ENCODE measurements at regions not wholly inside any gene's neighbourhood (a gene's known extent, or its start where the extent isn't known, plus 50 kb on each side); places are given as distances from the start of the nearest gene placed in this dataset.
A peak's percentile ranks its signal among the peaks of the same experiment; 100 is the strongest.

DNA sequence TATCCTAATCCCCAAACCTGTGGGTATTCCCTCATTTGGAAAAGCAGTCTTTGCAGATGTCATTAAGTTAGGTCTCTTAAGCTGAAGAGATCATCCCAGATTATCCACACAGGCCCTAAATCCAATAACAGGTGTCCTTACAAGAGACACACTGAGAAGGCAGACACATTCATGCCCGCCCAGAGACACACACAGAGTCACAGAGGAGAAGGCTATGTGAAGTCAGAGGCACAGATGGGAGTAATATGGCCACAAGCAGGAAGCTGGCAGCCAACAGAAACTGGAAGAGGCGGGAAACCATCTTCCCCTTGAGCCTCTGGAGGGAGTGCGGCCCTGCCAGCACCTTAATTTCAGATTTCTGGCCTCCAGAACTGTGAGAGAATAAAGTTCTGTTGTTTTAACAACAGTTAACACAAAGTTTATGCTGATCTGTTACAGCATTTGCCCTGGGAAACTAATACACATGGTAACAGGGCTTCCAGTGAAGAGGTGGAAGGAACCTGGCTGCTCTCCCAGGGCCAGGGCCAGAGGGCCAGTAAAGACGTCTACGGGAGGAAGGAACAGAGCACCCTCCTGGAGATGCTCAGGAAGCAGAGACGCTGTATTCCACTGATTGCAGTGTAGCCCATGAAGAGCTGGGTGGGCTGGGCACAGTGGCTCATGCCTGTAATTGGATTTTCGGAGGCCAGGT is 217.5 kb downstream of the GLI2 start:
- no peak for DNase-seq (ENCODE audit: low spot score)

- DNase-seq (ENCODE audit: low spot score) = no peak
These were observed 218.3 kb downstream of the GLI2 start for GRCh38 chr2:120953843-120954584.

DNA sequence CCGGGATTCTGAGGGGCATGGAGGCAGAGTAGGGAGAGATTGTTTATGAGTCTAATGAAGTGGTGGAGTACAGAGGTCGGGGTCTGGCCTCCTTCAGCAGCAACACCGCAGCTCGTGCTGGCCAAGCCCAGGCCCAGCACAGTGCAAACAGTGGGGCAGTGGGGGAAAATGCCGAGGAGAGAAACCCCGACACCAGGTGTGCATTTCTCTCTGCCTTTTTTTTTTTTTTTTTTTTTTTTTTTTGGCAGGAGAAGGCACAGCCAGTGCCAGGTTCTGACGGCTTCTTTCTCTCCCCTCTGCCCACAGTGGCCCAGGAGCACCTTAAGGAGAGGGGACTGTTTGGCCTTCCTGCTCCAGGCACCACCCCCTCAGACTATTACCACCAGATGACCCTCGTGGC is 219.3 kb downstream of the GLI2 start:
- DNase-seq (ENCODE audit: low spot score) = no peak

DNA sequence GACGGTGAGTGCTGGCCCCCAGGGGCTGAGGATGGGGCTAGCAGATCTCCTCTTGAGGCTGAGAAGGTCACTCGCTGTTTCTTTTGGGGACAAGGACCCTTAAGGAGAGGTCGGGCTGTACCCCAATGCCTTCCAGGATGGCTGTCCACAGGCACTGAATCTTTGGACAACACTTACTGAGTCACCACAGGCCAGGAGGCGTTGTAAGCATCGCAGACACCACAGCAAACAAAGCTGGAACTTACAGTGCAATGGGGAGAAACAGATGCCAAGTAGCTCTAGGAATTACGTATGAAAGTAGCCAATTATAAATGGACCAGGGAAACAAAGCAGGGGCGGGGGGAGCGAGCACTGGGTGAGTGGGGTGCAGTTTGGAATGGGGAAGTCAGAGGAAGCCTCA is 219.8 kb downstream of the GLI2 start:
- DNase-seq (ENCODE audit: low spot score) = no peak

DNA sequence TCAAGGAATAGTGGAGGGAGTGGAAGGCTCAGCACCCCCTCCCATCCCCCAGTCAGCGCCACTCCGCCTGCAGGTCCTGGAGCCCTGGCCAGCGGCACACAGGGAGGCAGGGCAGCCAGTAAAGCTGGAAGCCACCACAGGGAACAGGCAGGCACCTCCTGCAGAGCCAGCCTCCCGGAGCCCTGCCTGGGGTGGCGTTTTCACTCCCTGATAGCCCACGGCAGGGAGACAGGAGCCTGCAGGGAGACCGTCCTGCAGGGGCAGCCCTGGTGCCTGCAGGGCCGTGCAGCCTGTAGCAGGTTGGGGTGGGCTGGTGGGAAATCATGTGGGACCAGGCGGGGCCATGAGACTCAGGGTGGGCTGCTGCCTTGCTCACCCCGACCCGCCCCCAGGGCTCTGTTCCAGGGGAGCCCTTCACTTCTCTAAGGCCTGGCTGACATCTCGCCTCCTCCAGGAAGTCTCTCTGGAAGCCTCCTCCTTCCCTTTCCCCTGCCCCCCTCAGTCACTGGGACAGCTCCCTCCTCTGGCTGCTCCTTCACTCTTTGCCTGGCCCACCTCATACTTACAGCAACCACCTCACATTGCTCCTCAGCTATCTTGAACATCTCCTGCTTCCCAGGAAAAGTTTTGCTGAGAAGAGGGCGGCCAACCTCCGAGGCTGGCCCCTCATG is 221.0 kb downstream of the GLI2 start:
- no peak for DNase-seq (ENCODE audit: low spot score)

DNA sequence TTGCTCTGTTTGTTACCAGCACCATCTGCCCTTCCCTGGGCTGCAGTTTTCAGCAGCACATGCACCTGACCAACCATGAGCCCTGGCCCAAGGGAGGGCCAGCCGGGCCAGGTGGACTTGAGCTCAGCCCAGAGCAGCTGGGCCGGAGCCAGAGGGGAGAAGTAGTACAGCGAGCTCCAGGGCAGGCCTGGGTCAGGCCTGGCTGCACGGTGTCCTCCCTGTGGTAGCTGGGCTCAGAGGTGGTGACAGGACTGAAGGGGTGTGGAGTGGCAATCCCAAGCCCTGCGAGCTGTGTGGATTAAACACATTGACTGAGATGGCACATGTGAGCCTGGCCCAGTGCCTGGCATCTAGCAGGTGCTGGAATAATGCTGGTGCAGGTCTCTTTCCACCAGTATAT is 222.2 kb downstream of the GLI2 start:
- no peak for DNase-seq (ENCODE audit: low spot score)

DNA sequence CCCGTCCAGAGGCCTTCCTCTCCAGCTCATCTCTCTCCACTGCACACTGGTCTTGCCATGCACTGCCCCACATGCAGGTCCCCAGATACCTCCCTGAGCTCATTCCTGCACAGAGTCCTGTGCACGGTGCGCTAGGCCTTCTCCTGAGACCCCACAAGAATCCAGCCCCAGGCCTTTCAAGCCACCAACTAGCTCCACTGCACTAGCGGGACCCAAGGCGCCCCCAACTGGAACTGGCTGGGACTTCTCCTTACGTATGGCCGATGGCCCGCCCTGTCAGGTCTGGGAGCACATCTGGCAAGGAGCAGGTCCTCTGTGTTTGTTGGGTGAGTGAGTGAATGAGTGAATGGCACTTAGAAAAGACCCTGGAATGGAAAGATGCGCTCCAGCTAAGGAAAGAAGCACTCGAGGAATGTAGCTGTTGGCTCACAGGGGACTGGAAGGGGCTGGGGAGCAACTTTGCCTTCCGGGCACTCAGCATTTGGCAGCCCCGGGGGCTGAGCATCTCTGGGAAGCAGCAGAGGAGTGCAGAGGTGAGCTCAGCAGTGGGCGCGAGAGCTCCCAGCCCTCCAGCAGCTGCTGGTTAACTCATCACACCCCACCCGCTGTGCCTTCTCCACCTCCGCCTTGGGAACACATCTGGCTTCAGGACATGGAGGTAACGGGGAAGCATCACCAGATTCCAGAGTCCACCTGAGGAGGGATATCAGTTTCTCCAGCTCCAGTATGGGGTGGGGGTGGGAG is 223.1 kb downstream of the GLI2 start:
- DNase-seq (ENCODE audit: low spot score) = peak; percentile 84

GRCh38 chr2:120959426-120959825 is 223.8 kb downstream of the GLI2 start:
- no peak for DNase-seq (ENCODE audit: low spot score)

GRCh38 chr2:120960770-120961366 is 225.2 kb downstream of the GLI2 start:
- DNase-seq (ENCODE audit: low spot score) = no peak

DNA sequence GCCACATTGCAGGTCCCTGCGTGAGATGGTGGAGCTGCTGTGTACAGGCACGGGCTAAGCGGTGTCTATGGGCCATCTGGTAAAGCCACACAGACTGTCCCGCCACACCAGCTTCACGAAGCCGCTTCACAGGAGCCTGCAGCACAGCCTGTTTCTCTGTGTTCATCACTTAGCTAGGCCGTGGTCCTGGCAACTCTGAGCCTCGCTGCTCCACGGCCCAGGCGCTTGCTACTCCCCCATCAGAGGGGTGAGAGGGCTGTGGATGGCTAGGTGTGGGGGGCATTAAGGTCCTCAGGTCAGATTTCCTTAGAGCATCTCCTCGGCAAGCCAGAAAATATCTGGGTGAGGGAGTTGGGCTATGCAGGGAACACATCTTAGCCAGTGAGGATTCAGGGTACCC is 225.7 kb downstream of the GLI2 start:
- DNase-seq (ENCODE audit: low spot score) = no peak

GRCh38 chr2:120963997-120964705 is 228.5 kb downstream of the GLI2 start:
- no peak for DNase-seq (ENCODE audit: low spot score)

GRCh38 chr2:120964819-120965218 is 229.2 kb downstream of the GLI2 start:
- no peak for DNase-seq (ENCODE audit: low spot score)

DNA sequence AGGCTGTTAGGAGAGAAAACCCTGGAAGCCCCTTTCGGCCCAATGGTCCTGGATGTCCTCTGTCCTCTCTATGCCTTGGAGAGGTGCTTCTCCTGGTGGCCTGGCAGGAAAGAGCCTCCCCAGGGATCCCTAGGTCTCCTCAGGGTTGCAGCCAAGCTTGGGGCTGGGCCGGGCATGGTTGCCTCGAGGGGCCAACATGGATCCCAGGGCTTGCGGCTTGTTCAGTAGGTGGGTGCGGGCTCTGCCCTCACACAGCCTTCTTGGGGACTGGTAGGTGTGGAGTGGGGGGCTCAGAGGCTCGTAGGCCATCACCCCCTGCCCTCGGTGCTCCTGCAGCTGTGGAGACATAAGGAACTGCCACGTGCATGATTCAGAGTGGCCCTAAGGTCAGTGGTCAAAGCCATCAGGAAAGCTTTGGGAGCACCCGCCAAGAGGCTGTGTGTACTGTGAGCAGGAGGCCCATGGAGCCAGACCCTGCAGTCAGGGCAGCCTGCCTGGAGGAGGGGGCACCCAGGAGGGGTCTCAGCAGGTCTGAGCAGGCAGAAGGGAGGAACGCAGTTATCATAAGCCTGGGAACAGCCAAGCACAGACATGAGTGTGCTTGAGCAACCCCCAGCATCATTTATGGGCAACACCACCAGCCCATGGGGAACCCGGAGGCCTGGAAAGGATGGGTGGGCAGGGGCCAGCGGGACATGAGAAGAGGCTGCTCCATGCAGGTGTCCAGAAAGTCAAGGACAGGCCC is 231.0 kb downstream of the GLI2 start:
- DNase-seq (ENCODE audit: low spot score) = no peak

DNA sequence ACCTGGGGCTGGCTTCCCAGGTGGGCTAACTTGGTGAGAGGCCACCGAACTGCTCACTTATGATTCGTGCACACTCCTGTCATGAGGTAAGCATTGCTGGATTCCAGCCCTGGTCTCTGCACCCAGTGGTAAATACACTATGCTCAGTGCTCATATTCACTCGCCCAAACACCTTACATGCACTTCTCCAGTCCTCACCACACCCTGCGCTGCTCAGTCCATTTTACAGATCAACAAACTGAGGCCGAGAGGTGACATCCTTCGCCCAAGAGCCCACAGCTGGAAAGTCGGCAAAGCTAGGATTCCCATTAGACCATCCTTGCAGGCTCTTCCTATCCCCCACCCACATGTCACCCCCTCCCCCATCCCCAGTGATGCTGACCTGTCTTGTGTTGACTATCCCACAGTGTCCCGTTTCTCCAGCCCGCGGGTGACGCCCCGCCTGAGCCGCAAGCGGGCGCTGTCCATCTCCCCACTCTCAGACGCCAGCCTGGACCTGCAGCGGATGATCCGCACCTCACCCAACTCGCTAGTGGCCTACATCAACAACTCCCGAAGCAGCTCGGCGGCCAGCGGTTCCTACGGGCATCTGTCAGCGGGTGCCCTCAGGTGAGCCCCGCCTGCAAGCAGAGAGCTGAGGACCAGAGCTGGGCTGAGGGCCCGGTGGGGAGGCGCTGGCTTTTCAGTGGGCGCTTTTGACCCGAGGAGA is 232.8 kb downstream of the GLI2 start:
- no peak for DNase-seq (ENCODE audit: low spot score)

- DNase-seq (ENCODE audit: low spot score) = no peak
These were observed 234.1 kb downstream of the GLI2 start for GRCh38 chr2:120969613-120970355.

GRCh38 chr2:120971866-120972265 is 236.2 kb downstream of the GLI2 start:
- DNase-seq (ENCODE audit: low spot score) = no peak

GRCh38 chr2:120972286-120972685 is 236.6 kb downstream of the GLI2 start:
- no peak for DNase-seq (ENCODE audit: low spot score)

- no peak for DNase-seq (ENCODE audit: low spot score)
These were observed 237.5 kb downstream of the GLI2 start for GRCh38 chr2:120973196-120973595.

DNA sequence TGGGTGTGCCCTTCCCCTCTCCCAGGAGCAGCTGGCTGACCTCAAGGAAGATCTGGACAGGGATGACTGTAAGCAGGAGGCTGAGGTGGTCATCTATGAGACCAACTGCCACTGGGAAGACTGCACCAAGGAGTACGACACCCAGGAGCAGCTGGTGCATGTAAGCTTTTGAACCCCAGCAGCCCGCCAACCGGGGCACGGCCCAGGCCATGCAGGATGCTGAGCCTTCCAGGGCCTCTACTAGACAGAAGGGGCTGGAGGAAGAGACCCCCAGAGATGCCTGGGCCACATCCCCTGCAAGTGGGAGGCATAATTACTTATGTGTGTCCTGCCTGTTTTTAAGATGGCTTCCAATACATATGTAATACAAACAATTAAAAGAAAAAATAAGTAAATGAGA is 239.3 kb downstream of the GLI2 start:
- no peak for DNase-seq (ENCODE audit: low spot score)
